ENCODE measurements at regions not wholly inside any gene's neighbourhood (a gene's known extent, or its start where the extent isn't known, plus 50 kb on each side); places are given as distances from the start of the nearest gene placed in this dataset.
A peak's percentile ranks its signal among the peaks of the same experiment; 100 is the strongest.

DNA sequence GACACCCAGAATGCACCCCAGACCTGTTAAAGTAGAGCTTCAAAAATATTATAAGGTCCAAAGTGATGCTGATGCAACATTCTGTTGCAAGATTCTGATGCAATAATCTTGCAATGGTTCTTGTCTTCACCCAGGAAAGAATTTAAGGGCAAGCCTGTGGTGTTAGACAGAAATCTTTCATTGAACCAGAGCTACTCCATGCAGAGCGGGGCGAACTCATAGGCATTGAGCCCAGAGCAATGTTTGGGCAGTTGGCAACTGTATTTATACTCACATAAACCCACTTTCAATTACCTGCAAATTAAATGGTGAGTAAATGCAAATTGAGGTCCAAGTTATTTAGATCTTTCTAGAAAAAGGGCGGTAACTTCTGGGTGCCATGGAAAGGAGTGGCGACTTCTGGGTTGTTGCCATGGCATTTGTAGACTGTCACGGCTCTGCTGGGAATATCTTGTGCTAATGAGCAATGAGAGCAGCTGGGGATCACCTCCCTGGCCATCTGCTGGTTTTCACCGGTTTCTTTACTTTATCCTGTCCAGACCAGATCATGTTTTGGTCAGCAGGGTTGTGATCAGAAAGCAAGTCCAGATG is 163.4 kb downstream of the ICE1 start:
- no peak for TF ChIP-seq CTCF (IDR thresholded peaks at IDR 0.05; ENCODE audit: partially characterized antibody, unreplicated experiment)
- Mint-ChIP-seq H3K9me3 (ENCODE audit: unreplicated experiment) (peaks cover 14% of the 10 kb centered on the region), H3K27ac (ENCODE audit: unreplicated experiment) (peak overlapping the region; percentile 89), H3K4me1 (ENCODE audit: low read depth, unreplicated experiment) (peaks cover 40% of the 10 kb centered on the region), H3K4me3 (ENCODE audit: unreplicated experiment) (peak overlapping the region; percentile 43), H3K36me3 (ENCODE audit: unreplicated experiment) (peaks cover 18% of the 10 kb centered on the region), H3K27me3 (ENCODE audit: unreplicated experiment) (peaks cover 13% of the 10 kb centered on the region)
- DNase-seq, result peak; percentile 47

GRCh38 chr5:5584751-5585150 is 162.3 kb downstream of the ICE1 start:
- H3K4me3 Mint-ChIP-seq (ENCODE audit: unreplicated experiment), result no peak overlapping the region
- TF ChIP-seq CTCF (IDR thresholded peaks at IDR 0.05; ENCODE audit: partially characterized antibody, unreplicated experiment), result no peak
- DNase-seq, result no peak
- peaks cover 13% of the 10 kb centered on the region for H3K27me3 Mint-ChIP-seq (ENCODE audit: unreplicated experiment)
- H3K36me3 Mint-ChIP-seq (ENCODE audit: unreplicated experiment), result peaks cover 13% of the 10 kb centered on the region
- H3K27ac Mint-ChIP-seq (ENCODE audit: unreplicated experiment), result peak overlapping the region; percentile 89
- H3K9me3 Mint-ChIP-seq (ENCODE audit: unreplicated experiment), result peaks cover 14% of the 10 kb centered on the region
- peaks cover 40% of the 10 kb centered on the region for H3K4me1 Mint-ChIP-seq (ENCODE audit: low read depth, unreplicated experiment)

GRCh38 chr5:5584236-5584745 is 161.8 kb downstream of the ICE1 start:
- DNase-seq, result no peak
- no peak for TF ChIP-seq CTCF (IDR thresholded peaks at IDR 0.05; ENCODE audit: partially characterized antibody, unreplicated experiment)
- no peak overlapping the region for H3K4me3 Mint-ChIP-seq (ENCODE audit: unreplicated experiment)
- H3K27me3 Mint-ChIP-seq (ENCODE audit: unreplicated experiment), result peaks cover 13% of the 10 kb centered on the region
- H3K9me3 Mint-ChIP-seq (ENCODE audit: unreplicated experiment), result peaks cover 14% of the 10 kb centered on the region
- H3K36me3 Mint-ChIP-seq (ENCODE audit: unreplicated experiment), result peaks cover 13% of the 10 kb centered on the region
- H3K27ac Mint-ChIP-seq (ENCODE audit: unreplicated experiment), result peak overlapping the region; percentile 89
- peaks cover 40% of the 10 kb centered on the region for H3K4me1 Mint-ChIP-seq (ENCODE audit: low read depth, unreplicated experiment)

DNA sequence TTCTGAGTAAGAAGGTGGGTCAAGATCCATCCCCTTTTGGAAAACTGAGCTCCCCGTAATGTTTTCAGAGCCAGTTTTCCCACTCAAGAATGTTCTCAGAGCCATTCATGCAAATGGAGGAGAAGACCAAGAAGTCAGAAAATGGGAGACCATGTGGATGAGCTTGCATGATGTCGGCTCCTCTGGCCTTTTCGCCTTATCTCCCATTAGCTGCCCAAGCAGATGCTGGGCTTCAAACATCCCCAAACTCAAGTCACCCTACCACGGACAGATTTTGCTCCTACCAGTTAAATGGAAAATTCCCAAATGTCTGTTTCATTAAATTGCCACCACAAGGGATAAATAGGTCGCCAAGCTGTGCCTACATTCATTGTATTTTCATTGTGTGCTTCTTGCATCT is 161.4 kb downstream of the ICE1 start:
- H3K36me3 Mint-ChIP-seq (ENCODE audit: unreplicated experiment), result peaks cover 13% of the 10 kb centered on the region
- peak overlapping the region; percentile 36 for H3K27ac Mint-ChIP-seq (ENCODE audit: unreplicated experiment)
- peaks cover 14% of the 10 kb centered on the region for H3K9me3 Mint-ChIP-seq (ENCODE audit: unreplicated experiment)
- peaks cover 40% of the 10 kb centered on the region for H3K4me1 Mint-ChIP-seq (ENCODE audit: low read depth, unreplicated experiment)
- TF ChIP-seq CTCF (IDR thresholded peaks at IDR 0.05; ENCODE audit: partially characterized antibody, unreplicated experiment), result no peak
- no peak overlapping the region for H3K4me3 Mint-ChIP-seq (ENCODE audit: unreplicated experiment)
- no peak for DNase-seq
- peaks cover 13% of the 10 kb centered on the region for H3K27me3 Mint-ChIP-seq (ENCODE audit: unreplicated experiment)

DNA sequence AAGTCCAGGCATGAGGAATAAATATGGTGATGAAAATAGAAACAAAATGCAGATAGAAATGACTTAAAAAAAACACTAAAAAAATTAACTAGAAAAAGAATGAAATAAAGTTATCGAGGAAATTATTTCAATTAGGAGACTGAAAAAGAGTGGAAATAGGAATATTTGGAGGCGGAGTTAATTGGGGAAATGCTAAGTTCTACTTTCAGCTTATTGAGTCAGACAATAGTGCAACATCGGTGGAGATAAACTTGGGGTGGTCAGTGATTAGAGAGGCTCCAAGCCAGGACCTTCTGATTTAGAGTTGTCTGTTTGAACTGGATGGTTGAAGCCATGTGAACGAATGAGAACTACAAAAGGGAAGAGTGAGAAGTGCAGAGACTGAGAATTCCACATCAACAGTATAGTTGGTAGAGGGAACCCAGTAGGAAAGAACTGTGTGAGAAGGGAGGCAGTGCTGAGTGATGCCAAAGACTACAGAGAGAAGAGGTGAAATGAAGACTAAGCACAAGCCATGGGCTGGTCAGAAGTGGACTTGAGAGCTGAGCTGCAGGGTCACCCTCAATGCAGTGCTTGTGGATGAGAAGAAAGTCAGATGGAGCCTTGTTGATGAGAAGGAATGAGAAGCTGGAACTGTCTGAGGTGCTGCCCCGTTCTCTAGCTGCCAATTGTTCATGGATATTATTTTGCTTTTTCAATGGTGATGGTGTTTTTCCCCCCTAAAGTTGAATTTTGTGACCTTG is 160.7 kb downstream of the ICE1 start:
- Mint-ChIP-seq H3K4me3 (ENCODE audit: unreplicated experiment) (no peak overlapping the region), H3K4me1 (ENCODE audit: low read depth, unreplicated experiment) (peaks cover 35% of the 10 kb centered on the region), H3K36me3 (ENCODE audit: unreplicated experiment) (peaks cover 13% of the 10 kb centered on the region), H3K9me3 (ENCODE audit: unreplicated experiment) (peaks cover 14% of the 10 kb centered on the region), H3K27ac (ENCODE audit: unreplicated experiment) (no peak overlapping the region), H3K27me3 (ENCODE audit: unreplicated experiment) (peaks cover 13% of the 10 kb centered on the region)
- no peak for TF ChIP-seq CTCF (IDR thresholded peaks at IDR 0.05; ENCODE audit: partially characterized antibody, unreplicated experiment)
- no peak for DNase-seq

Data from glutamatergic neuron (in vitro differentiated cells).